Omental fat pad (tissue), 3 donors: ENCODE measurements at regions not wholly inside any gene's neighbourhood (a gene's known extent, or its start where the extent isn't known, plus 50 kb on each side); places are given as distances from the start of the nearest gene placed in this dataset.

Source experiments
- ATAC-seq: fragments of 150-250 bp; one replicate; pipeline ENCODE4 v1.9.1; 2016; ENCODE audit warnings: mild to moderate bottlenecking, moderate library complexity; ENCODE audit not compliant: low FRiP score
- DNase-seq: peaks from one replicate; pipeline ENCODE4 v3.0.0-alpha.2; 2019; ENCODE audit warnings: low spot score
- TF ChIP-seq, protein P1 (sequence below), 3 donors: fragments of 450-650 bp; IDR thresholded peaks; one replicate each; pipeline ENCODE4 v1.5.1; 2016 to 2017; ENCODE audit warnings: antibody characterized with exemption in 3 of 3, mild to moderate bottlenecking in 3 of 3, moderate library complexity in 2 of 3

DNA sequence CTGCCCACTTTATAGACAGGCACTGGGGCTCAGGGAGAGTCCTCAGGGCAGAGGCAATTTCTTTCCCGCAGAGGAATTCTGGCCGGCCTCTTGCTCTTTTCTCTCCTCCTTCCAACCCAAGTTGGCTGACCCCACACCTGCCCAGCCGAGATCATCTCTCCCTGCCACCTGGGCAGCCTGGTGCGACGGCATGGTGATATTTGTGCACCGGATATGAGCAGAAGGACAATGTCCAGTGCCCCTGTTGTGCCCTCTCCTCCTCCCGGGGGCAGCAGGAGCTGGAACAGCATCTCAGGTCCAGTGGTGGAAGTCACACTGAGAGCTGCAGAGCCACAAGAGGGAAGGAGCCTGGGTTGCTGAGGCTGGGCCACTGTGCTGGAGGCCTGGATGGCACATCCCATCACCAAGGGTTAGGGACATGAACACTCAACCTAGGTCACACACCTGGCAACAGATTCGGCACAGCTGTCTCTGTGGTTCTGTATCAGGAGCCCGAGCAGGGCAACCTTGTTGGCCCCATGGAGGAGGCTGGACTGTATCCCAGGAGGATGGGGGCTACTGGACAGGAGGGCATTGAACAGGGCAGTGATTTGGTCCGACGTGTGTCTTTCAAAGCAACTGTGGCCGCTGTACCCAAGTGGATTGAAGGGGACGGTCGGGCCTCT is 57.7 kb upstream of the DIO3 start:
- no peak for DNase-seq
- ATAC-seq, result no peak
- TF ChIP-seq, protein P1, sequence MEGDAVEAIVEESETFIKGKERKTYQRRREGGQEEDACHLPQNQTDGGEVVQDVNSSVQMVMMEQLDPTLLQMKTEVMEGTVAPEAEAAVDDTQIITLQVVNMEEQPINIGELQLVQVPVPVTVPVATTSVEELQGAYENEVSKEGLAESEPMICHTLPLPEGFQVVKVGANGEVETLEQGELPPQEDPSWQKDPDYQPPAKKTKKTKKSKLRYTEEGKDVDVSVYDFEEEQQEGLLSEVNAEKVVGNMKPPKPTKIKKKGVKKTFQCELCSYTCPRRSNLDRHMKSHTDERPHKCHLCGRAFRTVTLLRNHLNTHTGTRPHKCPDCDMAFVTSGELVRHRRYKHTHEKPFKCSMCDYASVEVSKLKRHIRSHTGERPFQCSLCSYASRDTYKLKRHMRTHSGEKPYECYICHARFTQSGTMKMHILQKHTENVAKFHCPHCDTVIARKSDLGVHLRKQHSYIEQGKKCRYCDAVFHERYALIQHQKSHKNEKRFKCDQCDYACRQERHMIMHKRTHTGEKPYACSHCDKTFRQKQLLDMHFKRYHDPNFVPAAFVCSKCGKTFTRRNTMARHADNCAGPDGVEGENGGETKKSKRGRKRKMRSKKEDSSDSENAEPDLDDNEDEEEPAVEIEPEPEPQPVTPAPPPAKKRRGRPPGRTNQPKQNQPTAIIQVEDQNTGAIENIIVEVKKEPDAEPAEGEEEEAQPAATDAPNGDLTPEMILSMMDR (IDR thresholded peaks at IDR 0.05), result no peak

DNA sequence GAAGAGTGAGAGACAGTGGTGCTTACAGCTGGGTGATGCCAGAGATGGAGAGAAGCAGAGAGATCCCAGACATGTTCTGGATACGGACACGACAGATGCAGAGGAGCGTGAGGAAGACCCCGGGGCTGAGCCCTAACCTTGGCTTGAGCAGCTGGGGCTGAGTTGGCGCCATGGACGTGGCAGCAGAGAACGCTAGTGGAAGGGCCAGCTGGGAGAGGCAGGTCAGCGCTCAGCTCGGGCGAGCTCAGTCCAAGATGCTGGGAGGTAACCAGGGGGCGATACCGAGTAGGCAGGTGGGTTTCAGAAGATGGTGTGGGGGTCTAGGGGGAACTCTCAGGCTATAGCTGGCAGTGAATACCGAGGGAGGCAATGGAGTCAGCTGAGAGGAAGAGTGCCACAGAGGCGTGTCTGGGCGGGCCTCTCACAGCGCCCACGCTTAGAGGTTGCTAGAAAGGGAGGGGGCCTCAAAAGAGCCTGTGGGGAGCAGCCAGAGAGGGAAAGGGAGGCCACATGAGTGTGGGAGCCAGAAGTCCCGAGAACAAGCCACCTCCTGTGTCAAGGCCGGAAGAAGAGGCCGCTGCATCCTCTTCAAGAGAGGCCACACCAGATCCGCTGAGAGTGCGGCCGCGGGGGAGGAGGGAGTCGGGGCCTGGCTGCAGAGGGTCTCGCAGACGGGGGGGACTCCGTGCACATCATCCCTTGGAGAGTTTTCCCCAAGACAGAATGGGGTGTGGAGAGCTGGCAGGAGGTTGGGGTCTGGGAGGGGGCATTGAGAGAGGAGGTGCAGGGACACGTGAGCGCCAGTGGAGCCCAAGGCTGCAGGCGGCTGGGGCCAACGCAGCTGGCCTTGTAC is 57.0 kb upstream of the DIO3 start:
- no peak for DNase-seq
- no peak for ATAC-seq
- TF ChIP-seq, protein P1 (IDR thresholded peaks at IDR 0.05), result no peak

DNA sequence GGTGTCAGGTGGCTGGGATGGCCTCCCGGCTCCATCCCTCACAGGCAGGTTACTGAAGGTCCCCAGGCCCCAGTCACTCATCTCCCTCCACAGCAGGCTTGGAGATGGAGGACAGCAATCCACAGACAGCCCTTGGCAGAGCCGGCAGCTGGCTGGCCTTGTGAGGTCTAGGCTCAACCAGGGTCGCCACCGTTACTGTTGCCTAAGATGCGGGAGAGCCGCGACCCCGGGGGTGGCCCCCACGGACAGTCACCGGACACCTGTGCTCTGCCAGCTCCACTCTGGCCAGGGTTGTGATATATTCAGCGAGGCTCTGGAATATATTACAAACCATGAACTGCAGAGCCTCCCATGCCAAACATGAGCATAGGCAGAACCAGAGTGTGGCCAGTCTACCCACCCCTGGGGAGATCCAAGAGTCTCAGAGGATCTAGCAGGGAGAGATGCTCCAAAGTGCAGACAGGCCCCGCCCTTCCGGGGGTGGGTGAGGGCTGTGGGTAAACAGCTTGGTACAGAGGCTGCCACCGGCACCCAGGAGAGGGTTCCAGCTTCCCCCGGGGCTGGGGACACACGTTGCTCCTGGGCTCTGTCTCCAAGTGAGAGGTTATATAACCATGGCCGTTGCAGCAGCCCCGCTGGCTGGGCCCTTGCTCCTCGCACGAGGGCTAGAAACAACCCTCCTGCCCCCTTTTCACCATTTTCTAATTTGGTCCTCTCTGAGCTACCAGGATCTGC is 55.9 kb upstream of the DIO3 start:
- DNase-seq (no peak), ATAC-seq (no peak)
- TF ChIP-seq, protein P1 (IDR thresholded peaks at IDR 0.05), result no peak

DNA sequence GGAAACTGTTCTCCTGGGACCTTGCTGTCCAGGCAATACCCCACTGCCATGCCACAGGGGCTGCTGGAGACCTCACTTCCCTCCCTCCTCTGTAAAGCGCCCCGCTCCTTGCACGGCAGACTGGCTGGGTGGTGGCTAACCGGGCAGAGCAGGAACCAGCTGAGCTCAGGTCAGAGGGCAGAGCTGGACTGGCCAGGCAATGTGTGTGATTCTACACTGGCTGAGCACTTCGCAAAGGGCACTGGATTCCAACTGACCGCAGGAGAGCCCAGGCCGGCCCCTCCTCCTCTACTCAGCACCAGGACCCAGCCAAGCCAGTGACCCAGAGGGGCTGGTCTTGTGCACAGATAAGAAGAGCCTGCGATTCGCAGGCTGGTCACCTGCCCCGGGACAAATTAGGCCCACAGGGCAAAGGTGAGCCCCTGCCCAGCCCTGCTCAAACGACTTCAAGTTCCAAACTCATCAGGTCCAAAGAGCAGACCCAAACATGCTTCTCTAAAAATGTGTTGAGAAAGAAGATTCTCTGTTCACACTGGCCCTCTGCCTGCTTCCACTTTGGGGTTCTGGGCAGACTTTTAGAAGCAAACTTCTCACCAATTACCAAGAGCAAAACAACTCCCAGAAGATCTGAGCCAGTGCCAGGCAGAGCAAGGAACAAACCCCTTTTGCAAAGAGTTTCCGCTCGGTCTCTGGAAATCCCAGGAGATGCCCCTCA is 54.9 kb upstream of the DIO3 start:
- no peak for ATAC-seq
- no peak for DNase-seq
- TF ChIP-seq, protein P1 (IDR thresholded peaks at IDR 0.05), result no peak

DNA sequence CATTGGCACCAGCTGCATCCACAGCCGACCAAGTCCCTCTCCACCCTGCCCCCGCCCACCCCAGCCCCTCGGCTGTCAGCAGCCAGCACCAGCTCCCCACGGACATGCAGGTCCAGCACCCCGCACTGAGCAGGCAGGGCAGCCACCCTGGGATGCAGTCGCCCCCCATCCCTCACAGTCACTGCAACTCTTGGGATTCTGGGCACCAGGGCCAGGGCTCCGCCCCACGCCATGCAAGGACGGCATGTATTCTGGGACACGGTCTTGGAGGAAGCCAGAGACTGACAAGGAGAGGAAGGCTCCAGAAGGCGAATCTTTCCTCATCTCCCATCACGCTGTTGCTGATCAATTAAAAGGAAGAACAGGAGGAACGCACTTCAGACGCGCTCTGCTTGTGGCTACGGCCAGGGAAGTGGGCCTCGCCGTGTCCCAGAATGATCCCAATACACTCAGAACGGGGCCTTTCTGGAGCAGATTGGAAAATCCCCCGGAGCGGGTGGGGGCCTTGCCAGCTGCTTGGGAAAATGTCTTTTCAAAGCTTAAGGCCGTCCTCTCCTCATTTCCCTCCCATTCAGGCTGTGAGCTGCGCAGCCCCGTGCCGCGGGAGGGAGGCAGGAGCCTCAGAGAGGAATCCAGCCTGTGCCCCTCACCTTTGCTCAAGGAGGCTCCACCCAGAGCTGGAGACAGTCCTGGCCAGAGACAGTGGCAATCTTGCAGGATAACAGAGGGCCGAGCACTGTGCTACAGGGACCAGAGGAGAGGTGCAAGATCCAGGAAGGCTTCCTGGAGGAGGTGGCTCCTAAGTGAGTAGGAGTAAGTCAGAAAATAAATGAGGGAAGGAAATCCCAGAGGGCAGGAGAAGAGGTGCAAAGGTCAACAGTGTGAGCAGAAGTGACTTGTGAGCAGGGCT is 54.1 kb upstream of the DIO3 start:
- TF ChIP-seq, protein P1 (IDR thresholded peaks at IDR 0.05), result no peak
- no peak for DNase-seq
- ATAC-seq, result no peak

DNA sequence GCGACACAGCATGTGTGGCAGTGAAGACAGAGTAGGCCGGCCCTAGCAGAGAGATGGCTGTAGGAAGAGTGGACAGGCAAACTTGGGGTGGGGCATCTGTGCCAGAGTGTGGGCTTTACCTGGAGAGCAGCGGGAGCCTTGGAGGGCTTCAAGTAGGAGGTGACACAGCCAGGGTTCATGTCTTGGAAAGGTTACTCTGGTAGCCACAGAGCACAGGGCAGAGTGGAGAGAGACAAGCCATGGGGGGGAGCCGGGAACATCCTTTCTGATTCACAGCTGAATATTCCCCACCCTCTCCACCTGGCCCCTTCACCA is 53.5 kb upstream of the DIO3 start:
- ATAC-seq, result no peak
- DNase-seq, result no peak
- TF ChIP-seq, protein P1 (IDR thresholded peaks at IDR 0.05), result no peak
